Hepatic stellate cell (primary cell): ENCODE measurements at regions not wholly inside any gene's neighbourhood (a gene's known extent, or its start where the extent isn't known, plus 50 kb on each side); places are given as distances from the start of the nearest gene placed in this dataset.
"Not testable (repeated sequence)": the region's sequence is repeated elsewhere in the genome, so short reads cannot be mapped to it uniquely, and the experiment has no call there.

ENCODE experiments used
- DNase-seq: peaks from one replicate; pipeline ENCODE4 v3.0.0; 2011; ENCODE audit warnings: low spot score

GRCh38 chr9:78982849-78983248, 588.9 kb upstream of the TLE4 start:
- no peak for DNase-seq

- no peak for DNase-seq
Measured at GRCh38 chr9:78985084-78985738, 586.6 kb upstream of the TLE4 start.

GRCh38 chr9:78986446-78986845, 585.3 kb upstream of the TLE4 start:
- no peak for DNase-seq

GRCh38 chr9:78989031-78989658, 582.6 kb upstream of the TLE4 start:
- no peak for DNase-seq

GRCh38 chr9:78994471-78994870, 577.3 kb upstream of the TLE4 start:
- DNase-seq, result no peak

- DNase-seq, result not testable (repeated sequence)
Measured at GRCh38 chr9:78994974-78995373, 576.8 kb upstream of the TLE4 start.

GRCh38 chr9:78997296-78997695, 574.5 kb upstream of the TLE4 start:
- no peak for DNase-seq

GRCh38 chr9:79000230-79001002, 571.3 kb upstream of the TLE4 start:
- DNase-seq, result no peak

- DNase-seq, result no peak
Measured at GRCh38 chr9:79001012-79001411, 570.8 kb upstream of the TLE4 start.

- no peak for DNase-seq
Measured at GRCh38 chr9:79003514-79003913, 568.3 kb upstream of the TLE4 start.

- no peak for DNase-seq
Measured at GRCh38 chr9:79004032-79004431, 567.7 kb upstream of the TLE4 start.

GRCh38 chr9:79006546-79006945, 565.2 kb upstream of the TLE4 start:
- DNase-seq, result no peak

GRCh38 chr9:79007701-79008483, 563.9 kb upstream of the TLE4 start:
- DNase-seq, result no peak

GRCh38 chr9:79008916-79009315, 562.8 kb upstream of the TLE4 start:
- DNase-seq, result no peak

GRCh38 chr9:79011461-79011860, 560.3 kb upstream of the TLE4 start:
- DNase-seq, result no peak

GRCh38 chr9:79012561-79012960, 559.2 kb upstream of the TLE4 start:
- no peak for DNase-seq

- no peak for DNase-seq
Measured at GRCh38 chr9:79013715-79014610, 557.8 kb upstream of the TLE4 start.

- DNase-seq, result no peak
Measured at GRCh38 chr9:79014929-79015699, 556.7 kb upstream of the TLE4 start.

GRCh38 chr9:79015951-79016350, 555.8 kb upstream of the TLE4 start:
- DNase-seq, result no peak

- no peak for DNase-seq
Measured at GRCh38 chr9:79020276-79020675, 551.5 kb upstream of the TLE4 start.

- DNase-seq, result no peak
Measured at GRCh38 chr9:79021084-79021483, 550.7 kb upstream of the TLE4 start.
